Lower leg skin (tissue), 3 donors: ENCODE measurements at regions not wholly inside any gene's neighbourhood (a gene's known extent, or its start where the extent isn't known, plus 50 kb on each side); places are given as distances from the start of the nearest gene placed in this dataset.
"Not testable (repeated sequence)": the region's sequence is repeated elsewhere in the genome, so short reads cannot be mapped to it uniquely, and the experiment has no call there.

Experiments used
- CTCF ChIP-seq, 3 donors: fragments of 450-650 bp; IDR thresholded peaks; one replicate each; pipeline ENCODE4 v1.5.1; 2016; ENCODE audit warnings: antibody characterized with exemption in 3 of 3, mild to moderate bottlenecking in 3 of 3, moderate library complexity in 2 of 3
- POLR2A ChIP-seq, 2 donors: fragments of 450-650 bp; IDR thresholded peaks; one replicate each; pipeline ENCODE4 v1.6.1; 2016 to 2017; ENCODE audit warnings: antibody characterized with exemption in 2 of 2, mild to moderate bottlenecking in 1 of 2, moderate library complexity in 1 of 2

- TF ChIP-seq CTCF, POLR2A (IDR thresholded peaks at IDR 0.05): not testable (repeated sequence)
Measured at GRCh38 chr21:9844106-9844505, 677.3 kb upstream of the TPTE start.
